Neural progenitor cell (in vitro differentiated cells): ENCODE measurements at regions not wholly inside any gene's neighbourhood (a gene's known extent, or its start where the extent isn't known, plus 50 kb on each side); places are given as distances from the start of the nearest gene placed in this dataset.

Experiments used
- CTCF ChIP-seq: fragments of 200-600 bp; sonication (generic); IDR thresholded peaks from 2 replicates; pipeline ENCODE4 v1.5.1; 2017; ENCODE audit warnings: antibody characterized with exemption, mild to moderate bottlenecking
- EZH2 ChIP-seq: fragments of 200-600 bp; sonication (generic); IDR thresholded peaks from 2 replicates; pipeline ENCODE4 v1.6.1; 2017; ENCODE audit warnings: antibody characterized with exemption, mild to moderate bottlenecking, moderate library complexity
- EZH2phosphoT487 ChIP-seq: fragments of 200-600 bp; sonication (generic); IDR thresholded peaks from 2 replicates; pipeline ENCODE4 v1.6.1; 2017; ENCODE audit warnings: antibody characterized with exemption

- no peak for TF ChIP-seq CTCF
- no peak for TF ChIP-seq EZH2phosphoT487
- TF ChIP-seq EZH2 = no peak
Observed at GRCh38 chr7:8319115-8319514, 57.1 kb upstream of the ICA1 start.
